NCI-H146 treated with DMSO at 0.1 percent for 48 hours (cell line): ENCODE measurements at regions not wholly inside any gene's neighbourhood (a gene's known extent, or its start where the extent isn't known, plus 50 kb on each side); places are given as distances from the start of the nearest gene placed in this dataset.
A peak's percentile ranks its signal among the peaks of the same experiment; 100 is the strongest.

Experiments used
- DNase-seq: peaks from one replicate; lab custom pipeline; 2025; ENCODE audit not compliant: unreplicated experiment; lab: John Stamatoyannopoulos, UW

GRCh38 chr10:89095701-89096391, 105.2 kb downstream of the FAS start:
- DNase-seq: no peak

DNA sequence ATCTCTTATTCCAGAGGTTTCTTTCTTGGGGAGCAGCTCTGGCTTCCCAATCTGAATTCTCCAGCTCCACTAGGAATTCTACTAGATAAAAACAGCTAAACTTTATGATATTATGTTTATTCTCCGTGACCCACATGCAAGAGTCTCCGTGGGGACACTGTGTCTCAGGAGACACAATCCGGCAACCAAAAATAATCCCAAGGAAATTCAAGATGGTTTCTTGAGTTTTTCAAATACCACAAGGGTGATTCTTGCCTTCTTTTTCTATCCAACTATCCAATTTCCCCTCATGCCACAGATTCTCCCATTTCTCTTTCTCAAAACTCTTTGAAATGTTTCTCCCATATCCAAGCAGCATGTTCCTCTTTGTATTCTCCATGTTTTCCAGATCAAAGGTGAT, 103.1 kb downstream of the FAS start:
- DNase-seq: no peak

- no peak for DNase-seq
These were observed 102.4 kb downstream of the FAS start for GRCh38 chr10:89092981-89093380.

GRCh38 chr10:89092439-89092838, 101.8 kb downstream of the FAS start:
- DNase-seq: no peak

GRCh38 chr10:89091496-89091895, 100.9 kb downstream of the FAS start:
- DNase-seq: no peak

DNA sequence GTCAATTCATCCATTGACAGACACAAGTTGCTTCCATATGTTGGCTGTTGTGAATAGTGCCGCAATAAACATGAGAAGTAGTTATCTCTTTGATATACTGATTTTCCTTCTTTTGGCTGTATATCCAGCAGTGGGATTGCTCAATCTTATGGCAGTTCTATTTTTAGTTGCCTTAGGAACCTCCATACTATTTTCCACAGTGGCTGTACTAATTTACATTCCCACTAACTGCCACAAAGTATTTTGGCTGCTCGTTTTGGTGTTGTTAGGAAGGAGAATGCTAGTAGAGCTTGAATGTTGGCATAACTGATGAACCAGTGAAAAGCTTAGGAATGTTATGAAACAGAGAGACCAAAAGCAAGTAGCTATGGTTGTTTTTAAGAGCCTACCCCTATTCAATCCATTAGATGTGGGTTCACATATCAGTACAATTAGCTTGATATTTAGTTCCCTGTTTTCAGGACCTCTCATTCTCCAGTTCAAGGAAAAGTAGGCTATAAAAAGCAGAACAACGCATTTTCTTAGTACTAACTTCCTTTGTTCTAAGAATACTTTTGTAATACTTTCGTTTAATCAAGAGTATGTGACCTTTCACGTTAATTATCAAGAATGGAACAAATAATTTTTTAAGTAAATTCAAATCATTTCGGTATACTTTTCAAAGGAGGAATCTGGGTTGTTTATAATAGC, 100.3 kb downstream of the FAS start:
- DNase-seq: no peak

- DNase-seq: peak; percentile 14
These were observed 96.4 kb downstream of the FAS start for GRCh38 chr10:89086801-89087521.

DNA sequence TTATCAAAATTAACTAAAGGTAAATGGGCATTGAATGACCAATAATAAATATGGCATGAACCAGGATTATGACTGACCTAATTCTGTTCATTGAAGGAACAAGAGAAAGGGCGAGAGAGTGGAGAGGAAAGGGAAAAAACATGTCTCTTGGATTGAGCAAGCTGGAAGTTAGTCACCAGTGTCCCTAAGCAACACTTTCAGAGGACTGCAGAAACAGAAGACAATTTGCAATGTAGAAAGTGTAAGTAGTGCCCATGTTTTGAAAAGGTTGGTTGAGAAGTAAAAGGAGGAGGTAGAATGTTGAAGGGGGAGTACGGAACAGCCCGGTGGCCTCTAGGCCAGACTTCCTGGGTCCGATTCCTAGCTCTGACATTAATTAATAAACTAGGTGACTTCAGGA, 94.6 kb downstream of the FAS start:
- no peak for DNase-seq

GRCh38 chr10:89082086-89082485, 91.5 kb downstream of the FAS start:
- DNase-seq: no peak

DNA sequence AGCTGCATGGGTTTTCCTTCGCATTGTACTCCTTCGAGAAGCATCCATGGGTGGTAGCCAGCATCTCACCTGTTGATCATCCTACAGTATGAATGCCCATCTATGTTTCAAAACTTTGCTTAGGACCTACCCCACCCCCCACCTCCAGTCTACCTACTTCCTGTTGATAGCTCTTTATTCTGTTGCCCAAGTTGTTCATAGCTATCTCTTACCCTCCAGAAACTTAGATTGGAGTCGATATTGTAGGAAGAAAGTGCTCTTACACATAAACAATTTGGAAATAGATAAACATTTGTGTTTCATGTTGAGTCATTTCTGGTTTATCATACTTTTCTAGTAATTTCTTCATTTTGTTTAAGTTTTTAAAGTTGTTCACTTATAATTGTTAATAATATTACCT, 90.1 kb downstream of the FAS start:
- DNase-seq: no peak

DNA sequence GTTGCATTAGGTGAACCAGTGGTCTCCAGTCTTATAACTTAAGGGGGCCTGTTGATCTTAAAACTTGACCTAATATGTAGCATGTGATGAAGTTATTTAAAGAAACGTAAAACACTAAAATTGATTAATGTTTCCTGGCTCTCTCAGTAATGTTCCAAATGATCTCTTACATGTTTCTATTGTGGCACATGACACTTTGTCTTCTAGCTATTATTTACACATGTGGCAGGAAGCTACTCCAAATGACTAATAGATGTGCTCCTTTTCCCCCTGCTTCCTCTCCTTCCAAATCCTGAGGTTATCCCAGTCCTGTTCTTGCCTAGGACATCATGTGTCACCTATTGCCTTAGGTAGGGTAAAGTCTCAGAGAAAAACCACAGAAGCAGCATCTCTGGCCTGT, 89.4 kb downstream of the FAS start:
- DNase-seq: no peak

DNA sequence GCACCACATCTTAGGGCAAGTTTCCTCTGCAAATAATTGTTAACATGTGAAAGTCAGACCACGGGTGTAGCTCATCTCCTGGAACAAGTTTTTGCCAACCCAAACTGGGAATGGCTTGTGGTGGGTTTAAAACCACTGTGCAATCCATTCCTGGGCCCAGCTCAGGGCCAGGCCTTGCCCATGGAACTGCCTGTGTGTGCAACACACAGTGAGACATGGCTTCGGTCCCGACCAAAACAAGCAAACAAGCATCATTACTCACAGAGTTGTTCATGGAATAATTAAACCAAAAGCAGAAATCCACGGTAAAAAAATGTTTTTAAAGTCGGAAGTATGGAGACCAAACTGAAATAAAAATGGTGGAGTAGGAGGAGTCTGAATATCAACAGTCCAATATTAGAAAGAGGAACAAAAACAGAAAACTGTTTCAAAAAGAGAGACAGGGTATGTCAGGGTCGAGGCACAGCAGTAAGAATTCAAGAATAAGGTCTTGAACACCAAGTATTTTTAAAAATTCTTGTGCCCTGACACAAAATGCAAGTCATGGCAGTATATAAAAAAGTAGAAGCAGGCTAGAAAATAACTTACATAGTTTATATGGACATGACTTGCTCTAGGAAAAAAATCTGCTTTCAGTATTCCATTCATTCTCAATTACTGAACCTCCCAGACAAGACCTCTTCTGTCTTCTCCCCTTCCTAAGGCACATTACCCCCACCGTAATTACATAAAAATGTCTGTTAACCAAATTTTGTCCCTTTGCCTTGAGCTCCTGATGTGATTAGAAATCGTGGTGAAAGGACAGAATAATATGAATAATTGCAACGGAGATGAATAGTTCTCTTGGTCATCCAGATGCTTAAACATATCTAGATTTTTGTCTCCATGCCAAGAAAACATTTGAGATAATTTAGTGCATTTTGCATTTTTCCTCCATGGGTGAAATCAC, 88.4 kb downstream of the FAS start:
- no peak for DNase-seq

DNA sequence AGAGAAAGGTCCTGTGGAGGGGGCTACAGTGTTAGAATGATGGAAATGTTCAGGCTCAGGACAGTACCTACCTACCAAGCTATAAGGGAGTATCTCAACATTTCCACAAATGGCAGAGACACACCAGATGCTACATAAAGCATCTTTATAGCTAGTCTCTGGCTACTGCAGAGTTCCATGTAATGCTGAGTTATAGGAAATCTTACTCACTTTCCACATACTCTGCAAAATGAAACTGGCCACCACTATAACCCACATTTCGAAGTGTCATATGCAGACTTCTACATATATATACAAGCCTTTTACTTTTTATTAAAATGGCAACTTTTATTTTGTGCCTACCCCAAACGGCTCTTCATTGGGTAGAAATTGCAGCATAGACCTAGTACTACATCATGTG, 85.5 kb downstream of the FAS start:
- DNase-seq: no peak

- no peak for DNase-seq
These were observed 85.0 kb downstream of the FAS start for GRCh38 chr10:89075631-89076030.

- DNase-seq: no peak
These were observed 83.5 kb downstream of the FAS start for GRCh38 chr10:89074120-89074519.

DNA sequence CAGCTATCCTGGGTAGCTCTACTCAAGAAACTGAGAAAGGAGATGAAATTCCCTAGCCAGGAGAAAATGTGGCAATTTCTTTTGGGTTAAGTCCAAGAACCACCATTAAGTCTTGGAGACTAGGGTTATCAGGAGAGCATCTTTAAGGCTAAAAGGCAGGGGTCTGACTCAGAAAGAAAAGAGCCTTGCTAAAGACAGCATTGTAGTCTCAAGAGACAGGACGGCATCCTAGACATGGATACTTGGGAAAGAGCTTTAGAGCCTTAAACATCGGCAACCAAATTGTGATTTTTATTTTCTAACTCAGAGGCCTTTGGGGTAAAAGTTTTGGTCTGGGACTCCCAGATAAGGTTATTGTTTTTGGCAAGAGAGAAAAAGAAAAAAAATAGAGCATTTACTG, 83.1 kb downstream of the FAS start:
- DNase-seq: no peak

GRCh38 chr10:89069589-89069988, 79.0 kb downstream of the FAS start:
- DNase-seq: no peak
